ENCODE measurements at regions not wholly inside any gene's neighbourhood (a gene's known extent, or its start where the extent isn't known, plus 50 kb on each side); places are given as distances from the start of the nearest gene placed in this dataset.

DNA sequence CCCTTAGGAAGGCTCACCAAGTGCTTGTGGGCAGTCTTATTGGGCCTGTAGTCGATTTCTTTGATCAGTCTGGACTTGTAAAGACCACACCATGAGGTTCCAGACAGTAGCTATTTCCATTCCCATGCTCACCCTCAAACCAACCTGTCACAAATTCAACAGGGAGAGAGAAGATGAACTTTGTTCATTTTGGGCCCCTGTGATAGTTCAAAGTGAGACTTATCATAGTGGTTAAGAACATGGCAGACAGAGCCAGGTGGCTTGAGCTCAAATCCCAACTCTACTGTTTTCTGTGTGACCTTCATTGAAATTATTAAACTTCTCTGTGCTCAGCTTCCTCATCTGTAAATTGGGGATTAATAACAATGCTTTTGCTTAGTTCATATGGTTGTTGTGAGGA, 53.9 kb upstream of the CTLA4 start:
- no peak for DNase-seq

- peak; percentile 64 for DNase-seq
These were observed 52.7 kb upstream of the CTLA4 start for GRCh38 chr2:203814661-203815540.

DNA sequence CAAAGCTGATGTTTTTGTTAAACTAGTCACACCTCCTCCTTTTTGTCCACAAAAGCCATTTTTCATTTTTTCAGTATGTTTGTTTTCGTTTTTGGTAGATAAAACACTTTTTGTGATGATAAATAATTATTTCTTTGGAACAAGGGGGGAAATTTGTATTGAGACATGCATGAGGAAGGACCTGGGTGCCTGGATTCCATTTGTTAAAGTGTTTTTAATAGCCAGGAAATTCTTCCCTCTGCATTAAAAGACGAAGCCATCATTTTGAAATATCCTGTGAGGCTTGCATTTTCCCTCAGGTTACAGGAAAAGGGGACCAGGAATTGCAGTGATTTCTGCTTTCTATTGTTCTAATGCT, 52.1 kb upstream of the CTLA4 start:
- no peak for DNase-seq

- DNase-seq, result no peak
These were observed 50.4 kb upstream of the CTLA4 start for GRCh38 chr2:203817147-203817546.
